Stimulated activated naive B cell treated with anti-CD40 and anti-IgM and Interleukin-4, amounts not matched to agents 10 μg/mL and 1 μg/mL and 100 μg/mL, for 72 hours (primary cell): ENCODE measurements at regions not wholly inside any gene's neighbourhood (a gene's known extent, or its start where the extent isn't known, plus 50 kb on each side); places are given as distances from the start of the nearest gene placed in this dataset.
A peak's percentile ranks its signal among the peaks of the same experiment; 100 is the strongest.

Experiments used
- ATAC-seq, 2 donors: fragments of 150-1000 bp; cut with Tn5 transposase; replicated peaks; 2 replicates each; pipeline ENCODE4 v1.10.0; 2021; ENCODE audit warnings: moderate library complexity in 1 of 2
- DNase-seq: peaks from one replicate; pipeline ENCODE4 v3.0.0; 2021
- H3K27ac Mint-ChIP-seq: one replicate; pipeline ENCODE4 v1.8.0; 2022; ENCODE audit warnings: mild to moderate bottlenecking, mixed read lengths
- H3K27me3 Mint-ChIP-seq, 2 donors: one replicate each; pipeline ENCODE4 v1.8.0; 2022; ENCODE audit warnings: mixed read lengths in 2 of 2
- H3K36me3 Mint-ChIP-seq, 2 donors: one replicate each; pipeline ENCODE4 v1.8.0; 2022; ENCODE audit warnings: mixed read lengths in 2 of 2, mild to moderate bottlenecking in 1 of 2
- H3K4me1 Mint-ChIP-seq, 2 donors: one replicate each; pipeline ENCODE4 v1.8.0; 2022; ENCODE audit warnings: mixed read lengths in 2 of 2, mild to moderate bottlenecking in 1 of 2
- H3K4me3 Mint-ChIP-seq, 2 donors: one replicate each; pipeline ENCODE4 v1.8.0; 2022; ENCODE audit warnings: mild to moderate bottlenecking in 2 of 2, mixed read lengths in 2 of 2, moderate library complexity in 1 of 2
- H3K9me3 Mint-ChIP-seq, 2 donors: one replicate each; pipeline ENCODE4 v1.8.0; 2022; ENCODE audit warnings: mixed read lengths in 2 of 2, mild to moderate bottlenecking in 1 of 2

DNA sequence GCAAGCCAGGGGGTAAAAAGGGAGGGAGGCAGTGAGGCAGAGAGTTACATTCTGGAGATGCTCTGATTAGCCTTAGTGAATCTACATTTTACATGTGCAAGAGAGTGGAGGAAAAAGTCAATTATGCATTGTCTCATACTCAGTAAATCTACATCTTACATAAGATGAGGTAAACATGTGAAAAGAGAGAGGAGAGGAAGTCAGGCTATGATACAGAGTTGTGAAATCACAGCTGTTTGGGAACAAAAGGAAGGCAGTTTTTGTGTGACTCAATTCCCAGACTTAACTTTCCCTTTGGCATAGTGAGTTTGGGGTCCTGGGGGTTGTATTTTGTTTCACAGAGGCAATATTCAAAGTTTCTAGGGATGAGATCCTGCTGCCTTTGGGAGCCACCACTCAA lies 67.8 kb downstream of the GP2 start:
- Mint-ChIP-seq H3K9me3 (peaks cover 10 to 11% of the 10 kb centered on the region in 2 donors), H3K27me3 (peaks cover 8 to 11% of the 10 kb centered on the region in 2 donors), H3K36me3 (peaks cover 0 to 3% of the 10 kb centered on the region in 2 donors), H3K4me1 (no peaks in the 10 kb centered on the region), H3K4me3 (no peak overlapping the region), H3K27ac (no peak overlapping the region)
- ATAC-seq = no peak
- DNase-seq = no peak

DNA sequence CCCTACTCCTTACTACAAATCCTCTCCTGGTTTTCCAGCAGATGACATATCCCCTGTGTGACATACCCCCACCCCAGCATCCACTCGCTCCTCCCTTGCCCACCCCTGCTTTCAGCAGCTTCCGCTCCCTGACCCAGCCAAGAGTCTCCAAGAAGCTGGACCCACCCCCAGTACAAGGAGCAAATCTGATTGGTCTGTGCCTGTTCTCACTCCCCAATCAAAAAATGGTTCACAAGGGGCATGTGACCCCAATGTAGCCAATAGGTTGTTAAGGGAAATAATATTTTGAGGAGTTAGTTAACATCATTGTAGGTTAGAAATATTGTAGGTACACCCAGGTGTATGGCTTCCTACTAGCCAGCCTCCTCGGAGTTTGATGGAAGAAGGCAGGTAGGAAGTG lies 70.1 kb downstream of the GP2 start:
- peaks cover 10 to 11% of the 10 kb centered on the region in 2 donors for H3K9me3 Mint-ChIP-seq
- peaks cover 0 to 5% of the 10 kb centered on the region in 2 donors for H3K27me3 Mint-ChIP-seq

DNA sequence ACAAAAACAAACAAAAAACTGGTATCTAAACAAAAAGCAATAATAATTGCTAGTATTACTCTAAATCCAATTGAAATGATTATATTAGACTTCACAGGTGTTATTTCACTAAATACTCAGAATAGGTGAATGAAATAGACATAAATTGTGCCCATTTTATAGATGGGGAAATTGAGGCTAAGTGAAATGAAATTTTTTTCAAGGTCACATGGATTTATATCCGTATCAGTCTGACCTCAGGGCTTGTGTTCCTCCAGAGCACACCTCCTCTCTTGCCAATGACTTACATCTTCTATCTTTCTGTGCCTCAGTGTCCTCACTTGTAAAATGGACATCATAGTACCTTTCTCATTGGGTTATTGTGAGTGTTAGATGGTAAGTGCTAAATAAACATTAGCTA lies 72.3 kb downstream of the GP2 start:
- Mint-ChIP-seq H3K4me1 (no peaks in the 10 kb centered on the region), H3K27me3 (peaks cover 7 to 10% of the 10 kb centered on the region in 2 donors), H3K36me3 (peaks cover 0 to 3% of the 10 kb centered on the region in 2 donors), H3K9me3 (peaks cover 8 to 10% of the 10 kb centered on the region in 2 donors), H3K27ac (no peak overlapping the region), H3K4me3 (no peak overlapping the region)
- ATAC-seq = no peak
- no peak for DNase-seq

More for the DNA sequence above, 70.1 kb downstream of the GP2 start:
- DNase-seq = no peak
- no peaks in the 10 kb centered on the region for H3K4me1 Mint-ChIP-seq
- ATAC-seq = no peak
- H3K27ac Mint-ChIP-seq = no peak overlapping the region
- H3K4me3 Mint-ChIP-seq = no peak overlapping the region
- H3K36me3 Mint-ChIP-seq = peaks cover 0 to 3% of the 10 kb centered on the region in 2 donors

DNA sequence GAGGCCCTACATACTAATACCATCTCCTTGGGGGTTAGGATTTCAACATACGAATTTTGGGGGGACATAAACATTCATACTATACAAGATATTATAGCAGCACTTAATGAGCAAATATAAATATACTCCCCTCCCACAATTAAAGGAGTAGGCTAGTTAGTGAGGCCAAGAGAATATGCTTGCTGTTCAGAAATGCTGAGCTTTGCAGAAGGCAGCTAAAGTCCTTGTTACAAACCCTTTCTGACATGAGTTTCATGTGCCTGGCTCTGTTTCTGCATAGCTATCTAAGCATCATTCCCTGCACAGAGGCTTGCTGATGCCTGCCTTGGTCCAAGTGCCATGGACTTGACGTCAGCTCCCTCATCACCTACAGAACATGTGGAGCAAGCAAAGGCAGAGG lies 73.5 kb downstream of the GP2 start:
- ATAC-seq = no peak

GRCh38 chr16:20249211-20249610 lies 78.1 kb downstream of the GP2 start:
- Mint-ChIP-seq H3K27ac (no peak overlapping the region), H3K4me3 (no peak overlapping the region), H3K36me3 (peaks cover 0 to 2% of the 10 kb centered on the region in 2 donors), H3K27me3 (peaks cover 13 to 17% of the 10 kb centered on the region in 2 donors), H3K9me3 (peaks cover 3 to 6% of the 10 kb centered on the region in 2 donors), H3K4me1 (peaks cover 0 to 2% of the 10 kb centered on the region in 2 donors)
- ATAC-seq (no peak), DNase-seq (no peak)

More for the DNA sequence above, 73.5 kb downstream of the GP2 start:
- no peak for DNase-seq
- Mint-ChIP-seq H3K27ac (no peak overlapping the region), H3K27me3 (peaks cover 7 to 10% of the 10 kb centered on the region in 2 donors), H3K4me1 (no peaks in the 10 kb centered on the region), H3K36me3 (no peaks in the 10 kb centered on the region), H3K4me3 (no peak overlapping the region), H3K9me3 (peaks cover under 1 to 3% of the 10 kb centered on the region in 2 donors)

- peaks cover 15 to 26% of the 10 kb centered on the region in 2 donors for H3K27me3 Mint-ChIP-seq
- peaks cover 8 to 11% of the 10 kb centered on the region in 2 donors for H3K9me3 Mint-ChIP-seq
- ATAC-seq (peak in 1 of 2 donors; percentile 36), DNase-seq (no peak)
- H3K36me3 Mint-ChIP-seq = peaks cover 0 to 2% of the 10 kb centered on the region in 2 donors
- no peak overlapping the region for H3K4me3 Mint-ChIP-seq
- peaks cover 10 to 14% of the 10 kb centered on the region in 2 donors for H3K4me1 Mint-ChIP-seq
- no peak overlapping the region for H3K27ac Mint-ChIP-seq
Observed at GRCh38 chr16:20247076-20247475, 80.2 kb downstream of the GP2 start.

DNA sequence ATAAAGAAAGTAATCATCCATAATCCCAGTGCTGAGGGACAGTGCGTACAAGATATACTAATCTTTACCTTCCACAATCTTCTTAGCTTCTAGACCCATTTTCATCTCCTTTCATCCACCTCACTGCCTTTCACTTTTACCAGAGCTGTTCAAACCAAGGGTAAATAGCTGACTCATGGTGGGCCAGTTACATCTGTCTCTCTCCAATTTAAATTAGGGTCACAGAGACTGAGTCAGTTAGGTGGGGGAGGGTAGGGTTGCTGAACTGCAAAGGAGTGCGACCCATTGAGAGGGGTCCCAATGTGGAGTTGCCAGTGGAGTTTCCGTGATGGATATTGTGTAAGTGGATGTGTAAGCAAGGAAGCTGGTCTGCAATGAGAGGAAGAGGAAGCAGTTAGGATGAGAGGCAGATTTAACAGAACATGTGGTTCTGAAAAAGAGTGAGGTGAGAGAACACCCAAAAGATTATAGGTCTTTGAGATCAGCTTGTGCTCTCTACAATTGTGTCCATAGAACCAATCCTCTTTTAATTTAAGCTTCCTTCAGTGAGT lies 83.5 kb downstream of the GP2 start:
- no peak overlapping the region for H3K4me3 Mint-ChIP-seq
- ATAC-seq (no peak), DNase-seq (no peak)
- peaks cover 9 to 14% of the 10 kb centered on the region in 2 donors for H3K9me3 Mint-ChIP-seq
- H3K36me3 Mint-ChIP-seq = peaks cover 0 to 2% of the 10 kb centered on the region in 2 donors
- peaks cover 11 to 14% of the 10 kb centered on the region in 2 donors for H3K4me1 Mint-ChIP-seq
- H3K27me3 Mint-ChIP-seq = peaks cover 31 to 32% of the 10 kb centered on the region in 2 donors
- H3K27ac Mint-ChIP-seq = no peak overlapping the region

DNA sequence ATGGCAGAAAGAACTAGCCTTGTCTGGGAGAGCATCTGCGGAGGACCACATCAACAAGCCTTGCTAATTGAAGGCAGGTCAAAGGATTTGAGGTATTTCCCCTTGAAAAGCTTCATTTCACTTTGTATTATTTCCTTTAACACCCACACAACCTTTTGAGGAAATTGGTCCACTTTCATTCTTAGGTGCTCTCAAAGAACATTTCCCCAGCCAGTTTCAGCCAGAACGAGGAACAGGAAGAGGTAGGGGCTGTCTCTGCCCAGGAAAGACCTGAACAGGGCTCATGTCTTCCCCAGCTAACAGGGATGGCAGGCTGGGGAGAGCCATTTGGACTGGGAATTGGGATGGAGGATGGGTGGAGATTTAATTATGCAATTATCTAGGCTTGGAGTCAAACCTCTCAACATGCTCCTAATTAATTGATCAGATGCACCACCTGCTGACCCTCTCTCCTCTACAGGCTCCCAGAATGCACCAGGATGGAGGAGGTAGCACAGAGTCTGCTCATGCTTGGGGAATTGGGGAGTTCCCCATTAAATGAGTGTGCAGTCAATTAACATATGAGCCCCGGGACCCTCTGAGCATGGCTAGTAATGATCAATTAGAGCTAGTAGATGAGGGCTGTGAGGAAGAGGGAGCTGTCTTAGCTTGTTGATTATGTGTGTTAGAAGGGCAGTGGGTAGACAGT lies 84.6 kb downstream of the GP2 start:
- Mint-ChIP-seq H3K4me1 (peaks cover 11 to 14% of the 10 kb centered on the region in 2 donors), H3K9me3 (peaks cover 9 to 14% of the 10 kb centered on the region in 2 donors), H3K27me3 (peaks cover 32 to 37% of the 10 kb centered on the region in 2 donors), H3K27ac (no peak overlapping the region), H3K36me3 (peaks cover 0 to 2% of the 10 kb centered on the region in 2 donors), H3K4me3 (peak overlapping the region in 1 of 2 donors; percentile 23)
- ATAC-seq (peak; percentile 90 to 92), DNase-seq (peak; percentile 5)

DNA sequence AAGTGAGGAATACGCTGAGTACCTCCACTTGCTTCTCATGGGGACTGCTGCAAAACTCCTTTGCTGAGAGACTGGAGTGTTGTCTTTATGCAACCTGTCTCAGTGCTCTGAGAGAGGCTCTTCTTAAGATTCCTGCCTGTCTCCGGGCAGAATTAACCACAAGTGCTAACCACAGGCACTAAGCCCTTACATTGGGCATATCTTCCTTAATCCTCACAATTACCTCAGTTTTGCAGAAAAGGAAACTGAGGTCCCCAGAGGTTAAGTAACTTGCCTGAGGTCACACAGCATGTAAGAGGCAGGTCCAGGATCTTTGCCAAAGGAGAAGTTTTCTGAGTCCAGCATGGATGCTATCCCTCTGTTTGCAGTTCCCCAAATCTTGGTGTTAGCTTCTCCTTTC lies 86.0 kb downstream of the GP2 start:
- H3K4me1 Mint-ChIP-seq = peaks cover 11 to 14% of the 10 kb centered on the region in 2 donors
- peaks cover 9 to 14% of the 10 kb centered on the region in 2 donors for H3K9me3 Mint-ChIP-seq
- peaks cover 0 to 2% of the 10 kb centered on the region in 2 donors for H3K36me3 Mint-ChIP-seq
- DNase-seq = no peak
- ATAC-seq = no peak
- H3K27ac Mint-ChIP-seq = no peak overlapping the region
- H3K4me3 Mint-ChIP-seq = no peak overlapping the region
- peaks cover 32 to 36% of the 10 kb centered on the region in 2 donors for H3K27me3 Mint-ChIP-seq

- Mint-ChIP-seq H3K9me3 (peaks cover 3% of the 10 kb centered on the region in 2 donors), H3K27ac (no peak overlapping the region), H3K4me1 (no peaks in the 10 kb centered on the region), H3K27me3 (peaks cover 13 to 32% of the 10 kb centered on the region in 2 donors), H3K36me3 (no peaks in the 10 kb centered on the region), H3K4me3 (no peak overlapping the region)
- ATAC-seq (no peak), DNase-seq (no peak)
Observed at GRCh38 chr16:20236579-20237289, 90.6 kb downstream of the GP2 start.

DNA sequence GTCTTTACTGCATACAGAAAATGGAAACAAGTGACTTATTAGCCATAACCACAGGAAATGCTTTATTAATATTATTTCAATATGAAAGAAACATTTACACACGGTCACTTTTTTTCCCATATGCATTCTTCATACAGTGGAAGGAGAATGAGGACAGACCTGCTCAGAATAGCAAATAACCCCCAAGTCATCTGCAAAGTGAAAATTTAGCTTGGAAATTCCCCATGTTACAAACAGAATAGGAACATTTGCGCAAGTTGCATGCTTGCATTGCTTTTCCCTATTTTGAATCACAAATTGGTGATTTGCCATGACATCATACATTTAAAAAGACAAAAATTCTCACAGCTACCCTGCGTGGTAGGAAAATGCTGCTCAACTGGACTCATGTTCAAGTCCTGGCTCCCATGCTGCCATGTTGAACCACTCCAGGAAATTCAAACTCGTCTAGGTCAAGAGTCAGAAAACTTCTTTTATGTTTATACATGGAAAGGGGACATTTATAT lies 102.0 kb downstream of the GP2 start:
- no peak for DNase-seq
- Mint-ChIP-seq H3K36me3 (no peaks in the 10 kb centered on the region), H3K4me3 (no peak overlapping the region), H3K9me3 (peaks cover 0 to 7% of the 10 kb centered on the region in 2 donors), H3K4me1 (no peaks in the 10 kb centered on the region), H3K27ac (no peak overlapping the region), H3K27me3 (peaks cover 16 to 21% of the 10 kb centered on the region in 2 donors)
- ATAC-seq = no peak

GRCh38 chr16:20221208-20221607 lies 106.1 kb downstream of the GP2 start:
- DNase-seq (no peak), ATAC-seq (no peak)
- H3K4me3 Mint-ChIP-seq = no peak overlapping the region
- no peaks in the 10 kb centered on the region for H3K4me1 Mint-ChIP-seq
- H3K36me3 Mint-ChIP-seq = no peaks in the 10 kb centered on the region
- H3K9me3 Mint-ChIP-seq = peaks cover 0 to 5% of the 10 kb centered on the region in 2 donors
- peaks cover 26 to 28% of the 10 kb centered on the region in 2 donors for H3K27me3 Mint-ChIP-seq
- no peak overlapping the region for H3K27ac Mint-ChIP-seq

- Mint-ChIP-seq H3K4me1 (no peaks in the 10 kb centered on the region), H3K4me3 (no peak overlapping the region), H3K27me3 (peaks cover 29 to 34% of the 10 kb centered on the region in 2 donors), H3K9me3 (peaks cover 8 to 12% of the 10 kb centered on the region in 2 donors), H3K36me3 (peaks cover 0 to 2% of the 10 kb centered on the region in 2 donors), H3K27ac (no peak overlapping the region)
- ATAC-seq = no peak
- no peak for DNase-seq
Observed at GRCh38 chr16:20218093-20218492, 109.2 kb downstream of the GP2 start.

GRCh38 chr16:20216591-20217217 lies 110.6 kb downstream of the GP2 start:
- no peak for DNase-seq
- Mint-ChIP-seq H3K27ac (no peak overlapping the region), H3K4me1 (no peaks in the 10 kb centered on the region), H3K4me3 (no peak overlapping the region), H3K27me3 (peaks cover 22 to 29% of the 10 kb centered on the region in 2 donors), H3K9me3 (peaks cover 7 to 12% of the 10 kb centered on the region in 2 donors), H3K36me3 (peaks cover 0 to 2% of the 10 kb centered on the region in 2 donors)
- ATAC-seq = no peak
